Fibroblast of lung (primary cell): ENCODE measurements at regions not wholly inside any gene's neighbourhood (a gene's known extent, or its start where the extent isn't known, plus 50 kb on each side); places are given as distances from the start of the nearest gene placed in this dataset.

Experiments used
- DNase-seq, 2 donors: peaks; one replicate each; pipeline versions ENCODE4 v3.0.0 to v3.0.0-alpha.2; 2010; ENCODE audit warnings: low read depth in 2 of 2
- H2AFZ ChIP-seq: 2 replicates; pipeline ENCODE4 v1.5.1; 2012; ENCODE audit warnings: low read length, control low read depth, inconsistent platforms
- H3K27ac ChIP-seq: 2 replicates; pipeline ENCODE4 v1.5.1; 2011; ENCODE audit warnings: low read length, control low read depth; ENCODE audit not compliant: insufficient read depth
- H3K27me3 ChIP-seq: 2 replicates; pipeline ENCODE4 v1.5.1; 2011; ENCODE audit warnings: mild to moderate bottlenecking, low read length; ENCODE audit not compliant: control insufficient read depth, insufficient read depth
- H3K36me3 ChIP-seq: 2 replicates; pipeline ENCODE4 v1.5.1; 2011; ENCODE audit warnings: low read length; ENCODE audit not compliant: control insufficient read depth, insufficient read depth
- H3K4me1 ChIP-seq: 2 replicates; pipeline ENCODE4 v1.5.1; 2011; ENCODE audit warnings: low read length; ENCODE audit not compliant: control insufficient read depth, insufficient read depth; ENCODE audit errors: extremely low read depth
- H3K4me2 ChIP-seq: 2 replicates; pipeline ENCODE4 v1.5.1; 2011; ENCODE audit warnings: low read length, control low read depth; ENCODE audit not compliant: insufficient read depth; ENCODE audit errors: extremely low read depth
- H3K4me3 ChIP-seq, 4 experiments: fragments of 200-600 bp in 1 of 4; sonication (generic) in 1 of 4; replicated peaks in 1 of 4; 2 replicates each; pipeline ENCODE4 v1.5.1; 2011 to 2016; ENCODE audit warnings: low read length in 4 of 4, low read depth in 3 of 4, mild to moderate bottlenecking in 3 of 4, control low read depth in 2 of 4, inconsistent platforms in 1 of 4, mixed read lengths in 1 of 4; ENCODE audit not compliant: insufficient read depth in 1 of 4; ENCODE audit errors: control extremely low read depth in 1 of 4
- H3K79me2 ChIP-seq: 2 replicates; pipeline ENCODE4 v1.5.1; 2012; ENCODE audit warnings: mild to moderate bottlenecking, low read length, inconsistent platforms; ENCODE audit not compliant: control insufficient read depth, insufficient read depth
- H3K9ac ChIP-seq: 2 replicates; pipeline ENCODE4 v1.5.1; 2011; ENCODE audit warnings: mild to moderate bottlenecking, low read length, control low read depth; ENCODE audit not compliant: insufficient read depth
- H3K9me3 ChIP-seq: 2 replicates; pipeline ENCODE4 v1.5.1; 2012; ENCODE audit warnings: low read depth, low read length; ENCODE audit not compliant: control insufficient read depth, insufficient read depth
- H4K20me1 ChIP-seq: 2 replicates; pipeline ENCODE4 v1.5.1; 2011; ENCODE audit warnings: low read length; ENCODE audit not compliant: control insufficient read depth, insufficient read depth; ENCODE audit errors: extremely low read depth
- CTCF ChIP-seq, 2 donors: IDR thresholded peaks in 1 of 2; conservative IDR thresholded peaks in 1 of 2; 1 replicate in 1 of 2; 2 replicates in 1 of 2; pipeline ENCODE4 v1.5.1; 2011 to 2012; ENCODE audit warnings: low read length in 2 of 2, control low read depth in 1 of 2, inconsistent platforms in 1 of 2, low read depth in 1 of 2, mild to moderate bottlenecking in 1 of 2
- EZH2 ChIP-seq: IDR thresholded peaks from 2 replicates; pipeline ENCODE4 v1.5.1; 2012; ENCODE audit warnings: low read length, control low read depth, mild to moderate bottlenecking; ENCODE audit errors: missing control alignments

DNA sequence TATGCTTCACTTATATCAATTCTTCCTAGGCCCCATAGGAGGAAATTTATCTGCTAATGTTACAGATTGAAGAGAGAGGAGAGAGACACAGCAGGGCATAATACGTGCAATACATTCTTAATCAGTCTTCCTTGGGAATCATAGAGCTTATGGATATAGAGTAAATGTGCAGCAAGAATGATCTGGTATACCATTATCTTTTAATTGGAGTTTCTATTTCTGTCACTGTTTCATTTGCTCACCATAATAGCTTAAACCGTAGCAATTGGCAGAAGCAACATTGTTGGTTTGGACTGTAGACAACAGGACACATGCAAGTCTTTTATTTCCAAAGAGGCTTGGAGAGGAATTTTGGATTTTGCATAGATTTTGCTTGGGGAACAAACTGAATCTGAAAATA, 68.1 kb upstream of the PCSK2 start:
- no peak overlapping the region for H3K27ac ChIP-seq
- no peak for DNase-seq
- no peak overlapping the region for H3K4me3 ChIP-seq
- no peaks in the 10 kb centered on the region for H3K4me1 ChIP-seq
- no peaks in the 10 kb centered on the region for H4K20me1 ChIP-seq
- no peaks in the 10 kb centered on the region for H3K36me3 ChIP-seq
- H3K79me2 ChIP-seq: no peaks in the 10 kb centered on the region
- H3K4me2 ChIP-seq: no peak overlapping the region
- no peaks in the 10 kb centered on the region for H3K9me3 ChIP-seq
- no peak overlapping the region for H2AFZ ChIP-seq
- no peak overlapping the region for H3K9ac ChIP-seq
- no peak for TF ChIP-seq CTCF (conservative IDR thresholded peaks at IDR 0.05 in 1 of 2, IDR thresholded peaks at IDR 0.05 in 1 of 2; ENCODE audit: low read depth in 1 of 2, low read length in 2 of 2)
- TF ChIP-seq EZH2: no peak
- H3K27me3 ChIP-seq: no peaks in the 10 kb centered on the region

DNA sequence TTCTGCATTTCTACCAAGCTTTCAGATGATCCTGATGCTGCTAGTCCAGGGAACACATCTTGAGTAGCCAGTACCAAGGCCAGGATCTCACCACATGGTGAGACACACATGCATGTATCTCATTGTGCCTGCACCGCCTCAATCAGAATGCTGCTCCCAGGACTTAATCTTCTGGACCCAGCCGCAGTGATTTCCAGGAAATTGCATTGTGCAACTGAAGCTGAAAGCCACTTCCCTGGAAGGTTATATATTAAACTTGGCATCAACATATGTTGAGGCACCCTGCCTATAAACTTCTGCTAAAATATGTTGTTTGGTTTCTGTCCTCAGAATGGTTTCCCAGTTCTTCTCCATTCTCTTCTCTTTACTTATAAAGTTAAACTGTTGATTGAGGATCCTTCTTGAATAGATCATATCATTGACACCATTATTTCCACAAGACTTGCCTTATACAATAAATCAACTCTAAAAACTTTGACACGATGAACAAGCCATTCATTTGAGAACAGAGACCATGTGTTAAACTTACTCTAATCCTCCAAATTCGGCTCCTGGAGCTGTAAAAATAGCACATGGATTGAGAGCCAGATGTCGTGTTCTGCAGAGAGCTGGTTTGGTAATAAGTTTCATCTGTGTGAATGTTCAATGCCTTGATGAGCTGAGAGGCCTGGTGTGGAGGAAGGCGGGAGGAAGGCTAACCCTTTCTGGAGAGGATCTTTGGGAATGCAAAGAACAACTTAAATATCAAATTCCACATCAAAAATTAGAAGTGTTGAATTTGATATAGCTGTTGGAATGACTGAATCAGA, 65.0 kb upstream of the PCSK2 start:
- Histone ChIP-seq H3K27ac (no peak overlapping the region), H3K79me2 (no peaks in the 10 kb centered on the region), H3K4me1 (no peaks in the 10 kb centered on the region), H3K4me3 (no peak overlapping the region), H3K36me3 (no peaks in the 10 kb centered on the region), H3K27me3 (no peaks in the 10 kb centered on the region), H3K4me2 (no peak overlapping the region), H3K9ac (no peak overlapping the region), H4K20me1 (no peaks in the 10 kb centered on the region), H3K9me3 (no peaks in the 10 kb centered on the region), H2AFZ (no peak overlapping the region)
- no peak for DNase-seq
- no peak for TF ChIP-seq EZH2
- TF ChIP-seq CTCF (conservative IDR thresholded peaks at IDR 0.05 in 1 of 2, IDR thresholded peaks at IDR 0.05 in 1 of 2; ENCODE audit: low read depth in 1 of 2, low read length in 2 of 2): no peak

GRCh38 chr20:17168026-17168612, 58.7 kb upstream of the PCSK2 start:
- no peaks in the 10 kb centered on the region for H3K79me2 ChIP-seq
- H3K4me3 ChIP-seq: no peak overlapping the region
- no peaks in the 10 kb centered on the region for H3K4me1 ChIP-seq
- TF ChIP-seq EZH2: no peak
- TF ChIP-seq CTCF (conservative IDR thresholded peaks at IDR 0.05 in 1 of 2, IDR thresholded peaks at IDR 0.05 in 1 of 2; ENCODE audit: low read depth in 1 of 2, low read length in 2 of 2): no peak
- H3K9ac ChIP-seq: no peak overlapping the region
- no peak for DNase-seq
- H4K20me1 ChIP-seq: no peaks in the 10 kb centered on the region
- no peaks in the 10 kb centered on the region for H3K9me3 ChIP-seq
- no peak overlapping the region for H3K27ac ChIP-seq
- H3K4me2 ChIP-seq: no peak overlapping the region
- no peaks in the 10 kb centered on the region for H3K27me3 ChIP-seq
- H3K36me3 ChIP-seq: no peaks in the 10 kb centered on the region
- no peak overlapping the region for H2AFZ ChIP-seq
